SK-N-SH (cell line): ENCODE measurements at regions not wholly inside any gene's neighbourhood (a gene's known extent, or its start where the extent isn't known, plus 50 kb on each side); places are given as distances from the start of the nearest gene placed in this dataset.

Source experiments
- CTCF ChIA-PET: fragments of 300-600, 350-600 bp; formaldehyde crosslinking; extraction: SDS; loops from one replicate; lab custom pipeline; 2021; lab: Yijun Ruan, JAX
- POLR2A ChIA-PET: fragments of 350-600 bp; sonication (Branson Sonifier 250); formaldehyde crosslinking; extraction: SDS; loops from one replicate; lab custom pipeline; 2020; ENCODE audit warnings: antibody characterized with exemption, inconsistent platforms; lab: Yijun Ruan, JAX
- DNase-seq: peaks from one replicate; pipeline ENCODE4 v3.0.0; 2012
- H2AFZ ChIP-seq: fragments of 200-600 bp; sonication (generic); 2 replicates; pipeline ENCODE4 v1.8.1; 2016; ENCODE audit warnings: antibody characterized with exemption, mild to moderate bottlenecking, low read depth
- H3F3A ChIP-seq: fragments of 200-600 bp; sonication (generic); replicated peaks from 2 replicates; pipeline ENCODE3; 2016; ENCODE audit warnings: antibody characterized with exemption, mild to moderate bottlenecking; ENCODE audit not compliant: insufficient read depth
- H3K27ac ChIP-seq, 2 experiments: fragments of 200-500 bp in 1 of 2; fragments of 200-600 bp in 1 of 2; sonication (Bioruptor generic) in 1 of 2; sonication (generic), shearing (Covaris generic) in 1 of 2; 2 replicates each; pipeline versions ENCODE4 v1.5.1 to v1.6.1; 2014 to 2016; ENCODE audit warnings: low read depth in 2 of 2, inconsistent platforms in 1 of 2, low read length in 1 of 2, mild to moderate bottlenecking in 1 of 2, mixed read lengths in 1 of 2
- H3K27me3 ChIP-seq: fragments of 200-600 bp; sonication (generic), shearing (Covaris generic); 2 replicates; pipeline ENCODE4 v1.6.1; 2016; ENCODE audit warnings: mixed run types; ENCODE audit not compliant: insufficient read depth
- H3K36me3 ChIP-seq, 2 experiments: fragments of 200-500 bp in 1 of 2; fragments of 200-600 bp in 1 of 2; sonication (Bioruptor generic) in 1 of 2; sonication (generic) in 1 of 2; replicated peaks in 1 of 2; 2 replicates each; pipeline versions ENCODE3 to v1.5.1; 2014 to 2016; ENCODE audit warnings: low read length in 1 of 2, mild to moderate bottlenecking in 1 of 2; ENCODE audit not compliant: insufficient read depth in 2 of 2, control insufficient read depth in 1 of 2
- H3K4me1 ChIP-seq, 2 experiments: fragments of 200-500 bp in 1 of 2; fragments of 200-600 bp in 1 of 2; sonication (Bioruptor generic) in 1 of 2; sonication (generic), shearing (Covaris generic) in 1 of 2; 2 replicates each; pipeline versions ENCODE4 v1.5.1 to v1.6.1; 2014 to 2016; ENCODE audit warnings: low read depth in 1 of 2, low read length in 1 of 2, mixed run types in 1 of 2; ENCODE audit not compliant: insufficient read depth in 2 of 2, control insufficient read depth in 1 of 2
- H3K4me2 ChIP-seq: fragments of 200-600 bp; sonication (generic), shearing (Covaris generic); 2 replicates; pipeline ENCODE4 v1.6.1; 2017; ENCODE audit warnings: mixed run types
- H3K4me3 ChIP-seq, 2 experiments: fragments of 200-500 bp in 1 of 2; fragments of 200-600 bp in 1 of 2; sonication (Bioruptor generic) in 1 of 2; sonication (generic), shearing (Covaris generic) in 1 of 2; 2 replicates each; pipeline versions ENCODE4 v1.5.1 to v1.8.1; 2014 to 2016; ENCODE audit warnings: low read depth in 2 of 2, inconsistent platforms in 1 of 2, low read length in 1 of 2, mild to moderate bottlenecking in 1 of 2, mixed read lengths in 1 of 2, moderate library complexity in 1 of 2
- H3K79me2 ChIP-seq: fragments of 200-600 bp; sonication (generic); 2 replicates; pipeline ENCODE4 v1.8.1; 2017; ENCODE audit warnings: mild to moderate bottlenecking; ENCODE audit not compliant: insufficient read depth
- H3K9ac ChIP-seq: fragments of 200-600 bp; sonication (generic); 2 replicates; pipeline ENCODE4 v1.6.1; 2017; ENCODE audit warnings: mixed run types
- H3K9me2 ChIP-seq: fragments of 200-600 bp; sonication (generic); 2 replicates; pipeline ENCODE4 v1.6.1; 2017; ENCODE audit warnings: mixed run types
- H3K9me3 ChIP-seq: fragments of 200-600 bp; sonication (generic); 2 replicates; pipeline ENCODE4 v1.6.1; 2017; ENCODE audit warnings: mixed run types, mild to moderate bottlenecking, moderate library complexity
- H4K20me1 ChIP-seq: fragments of 200-600 bp; sonication (generic); 2 replicates; pipeline ENCODE4 v1.6.1; 2017; ENCODE audit warnings: mild to moderate bottlenecking, mixed run types; ENCODE audit not compliant: insufficient read depth
- CHD2 ChIP-seq: fragments of 150-350 bp; IDR thresholded peaks from 2 replicates; pipeline ENCODE4 v1.6.1; 2018; ENCODE audit warnings: low read length; ENCODE audit not compliant: partially characterized antibody
- FOXJ3 ChIP-seq: sonication (generic); formaldehyde crosslinking; IDR thresholded peaks from 2 replicates; pipeline ENCODE4 v1.5.1; 2020; ENCODE audit warnings: mild to moderate bottlenecking, missing genetic modification reagents
- GATA2 ChIP-seq: sonication (generic); formaldehyde crosslinking; IDR thresholded peaks from 2 replicates; pipeline ENCODE4 v1.5.0; 2020; ENCODE audit warnings: mild to moderate bottlenecking, missing genetic modification reagents
- MEF2A ChIP-seq: IDR thresholded peaks from 2 replicates; pipeline ENCODE4 v1.4.0; 2012; ENCODE audit warnings: low read depth, borderline replicate concordance
- MXI1 ChIP-seq: IDR thresholded peaks from 2 replicates; pipeline ENCODE4 v1.6.1; 2012; ENCODE audit warnings: mild to moderate bottlenecking, low read depth, low read length, improper control_type of control experiment
- NRF1 ChIP-seq: IDR thresholded peaks from 2 replicates; pipeline ENCODE4 v1.6.1; 2012; ENCODE audit warnings: low read depth, mild to moderate bottlenecking, low read length
- POLR2AphosphoS5 ChIP-seq: IDR thresholded peaks from 2 replicates; pipeline ENCODE4 v1.6.1; 2012; ENCODE audit warnings: low read depth, low read length
- RAD21 ChIP-seq: IDR thresholded peaks from 2 replicates; pipeline ENCODE4 v1.6.1; 2012; ENCODE audit warnings: mild to moderate bottlenecking, low read length
- RCOR1 ChIP-seq: fragments of 150-350 bp; IDR thresholded peaks from 2 replicates; pipeline ENCODE4 v1.6.1; 2017; ENCODE audit warnings: antibody characterized with exemption, low read length
- RFX5 ChIP-seq: IDR thresholded peaks from 2 replicates; pipeline ENCODE4 v1.6.1; 2012; ENCODE audit warnings: mild to moderate bottlenecking, improper control_type of control experiment, low read length
- SIN3A ChIP-seq: IDR thresholded peaks from 2 replicates; pipeline ENCODE4 v1.6.1; 2012; ENCODE audit warnings: low read depth, mild to moderate bottlenecking, low read length, moderate library complexity, borderline replicate concordance
- SMC3 ChIP-seq: IDR thresholded peaks from 2 replicates; pipeline ENCODE4 v1.6.1; 2012; ENCODE audit warnings: low read depth, low read length, improper control_type of control experiment
- TCF12 ChIP-seq: IDR thresholded peaks from 2 replicates; pipeline ENCODE4 v1.4.0; 2012
- WGBS: methylation state at CpG from one replicate; pipeline ENCODE4 v1.1.6; 2017; ENCODE audit warnings: low lambda C conversion rate; 5-methylcytosine and 5-hydroxymethylcytosine counted together
- TF ChIP-seq, protein P1 (sequence below): IDR thresholded peaks from 2 replicates; pipeline ENCODE4; 2012
- TF ChIP-seq, protein P2 (sequence below): fragments of 200-600 bp; sonication (generic); IDR thresholded peaks from 2 replicates; pipeline ENCODE4 v1.6.1; 2017; ENCODE audit warnings: antibody characterized with exemption, mild to moderate bottlenecking, moderate library complexity
- TF ChIP-seq, protein P3 (sequence below): IDR thresholded peaks from 2 replicates; pipeline ENCODE4 v1.4.0; 2012; ENCODE audit warnings: low read depth, borderline replicate concordance

DNA sequence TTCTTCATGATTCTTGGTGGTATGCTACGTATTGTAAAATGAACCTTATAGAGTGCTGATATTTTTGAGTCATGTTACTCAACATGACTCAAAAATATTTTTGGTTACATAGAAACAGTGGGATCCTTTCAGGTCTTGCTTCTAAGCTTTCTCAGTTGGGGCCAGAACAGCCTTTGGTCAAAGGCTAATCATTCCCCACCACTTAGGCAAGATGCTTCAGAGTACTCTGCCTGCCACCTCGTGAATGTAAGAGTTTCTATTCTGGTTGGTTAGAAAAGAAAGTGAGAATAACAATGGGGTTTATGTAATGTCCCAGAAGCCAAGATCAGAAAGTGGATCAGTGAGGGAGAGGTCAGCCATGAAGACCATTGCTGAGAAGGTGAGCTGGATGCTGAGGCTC is 327.8 kb downstream of the TCERG1L start:
- no peaks in the 10 kb centered on the region for H3K9me2 ChIP-seq
- no peaks in the 10 kb centered on the region for H3K79me2 ChIP-seq
- no peaks in the 10 kb centered on the region for H3K27me3 ChIP-seq
- no peaks in the 10 kb centered on the region for H4K20me1 ChIP-seq
- no peak overlapping the region for H2AFZ ChIP-seq
- H3K9ac ChIP-seq, result no peak overlapping the region
- H3K36me3 ChIP-seq, result no peaks in the 10 kb centered on the region
- 9% methylated on average over 2 of the region's 2 CpGs for WGBS
- no peaks in the 10 kb centered on the region for H3K4me1 ChIP-seq
- H3K9me3 ChIP-seq, result no peaks in the 10 kb centered on the region
- ChIA-PET POLR2A (no interaction called here), CTCF (no interaction called here)
- no peak for TF ChIP-seq MXI1
- TF ChIP-seq POLR2AphosphoS5, result no peak
- TF ChIP-seq CHD2, result no peak
- no peak for TF ChIP-seq SIN3A
- no peak overlapping the region for H3K27ac ChIP-seq
- H3F3A ChIP-seq, result no peaks in the 10 kb centered on the region
- H3K4me3 ChIP-seq, result no peak overlapping the region
- DNase-seq, result no peak
- no peak overlapping the region for H3K4me2 ChIP-seq

- no peaks in the 10 kb centered on the region for H3K36me3 ChIP-seq
- POLR2A ChIA-PET, result no interaction called here
- DNase-seq, result no peak
- 44% methylated on average over 3 of the region's 3 CpGs for WGBS
- CTCF ChIA-PET, result no interaction called here
- TF ChIP-seq FOXJ3 (CRISPR knock-in tag), result no peak
- no peak for TF ChIP-seq RAD21
- TF ChIP-seq, protein P1, sequence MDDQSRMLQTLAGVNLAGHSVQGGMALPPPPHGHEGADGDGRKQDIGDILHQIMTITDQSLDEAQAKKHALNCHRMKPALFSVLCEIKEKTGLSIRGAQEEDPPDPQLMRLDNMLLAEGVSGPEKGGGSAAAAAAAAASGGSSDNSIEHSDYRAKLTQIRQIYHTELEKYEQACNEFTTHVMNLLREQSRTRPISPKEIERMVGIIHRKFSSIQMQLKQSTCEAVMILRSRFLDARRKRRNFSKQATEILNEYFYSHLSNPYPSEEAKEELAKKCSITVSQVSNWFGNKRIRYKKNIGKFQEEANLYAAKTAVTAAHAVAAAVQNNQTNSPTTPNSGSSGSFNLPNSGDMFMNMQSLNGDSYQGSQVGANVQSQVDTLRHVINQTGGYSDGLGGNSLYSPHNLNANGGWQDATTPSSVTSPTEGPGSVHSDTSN, result no peak
- TF ChIP-seq RFX5, result no peak
- no peak for TF ChIP-seq GATA2 (CRISPR knock-in tag)
- no peak for TF ChIP-seq SMC3
- no peak for TF ChIP-seq MEF2A
- TF ChIP-seq RCOR1, result no peak
- TF ChIP-seq NRF1, result no peak
- TF ChIP-seq, protein P2, sequence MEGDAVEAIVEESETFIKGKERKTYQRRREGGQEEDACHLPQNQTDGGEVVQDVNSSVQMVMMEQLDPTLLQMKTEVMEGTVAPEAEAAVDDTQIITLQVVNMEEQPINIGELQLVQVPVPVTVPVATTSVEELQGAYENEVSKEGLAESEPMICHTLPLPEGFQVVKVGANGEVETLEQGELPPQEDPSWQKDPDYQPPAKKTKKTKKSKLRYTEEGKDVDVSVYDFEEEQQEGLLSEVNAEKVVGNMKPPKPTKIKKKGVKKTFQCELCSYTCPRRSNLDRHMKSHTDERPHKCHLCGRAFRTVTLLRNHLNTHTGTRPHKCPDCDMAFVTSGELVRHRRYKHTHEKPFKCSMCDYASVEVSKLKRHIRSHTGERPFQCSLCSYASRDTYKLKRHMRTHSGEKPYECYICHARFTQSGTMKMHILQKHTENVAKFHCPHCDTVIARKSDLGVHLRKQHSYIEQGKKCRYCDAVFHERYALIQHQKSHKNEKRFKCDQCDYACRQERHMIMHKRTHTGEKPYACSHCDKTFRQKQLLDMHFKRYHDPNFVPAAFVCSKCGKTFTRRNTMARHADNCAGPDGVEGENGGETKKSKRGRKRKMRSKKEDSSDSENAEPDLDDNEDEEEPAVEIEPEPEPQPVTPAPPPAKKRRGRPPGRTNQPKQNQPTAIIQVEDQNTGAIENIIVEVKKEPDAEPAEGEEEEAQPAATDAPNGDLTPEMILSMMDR, result no peak
- TF ChIP-seq, protein P3, sequence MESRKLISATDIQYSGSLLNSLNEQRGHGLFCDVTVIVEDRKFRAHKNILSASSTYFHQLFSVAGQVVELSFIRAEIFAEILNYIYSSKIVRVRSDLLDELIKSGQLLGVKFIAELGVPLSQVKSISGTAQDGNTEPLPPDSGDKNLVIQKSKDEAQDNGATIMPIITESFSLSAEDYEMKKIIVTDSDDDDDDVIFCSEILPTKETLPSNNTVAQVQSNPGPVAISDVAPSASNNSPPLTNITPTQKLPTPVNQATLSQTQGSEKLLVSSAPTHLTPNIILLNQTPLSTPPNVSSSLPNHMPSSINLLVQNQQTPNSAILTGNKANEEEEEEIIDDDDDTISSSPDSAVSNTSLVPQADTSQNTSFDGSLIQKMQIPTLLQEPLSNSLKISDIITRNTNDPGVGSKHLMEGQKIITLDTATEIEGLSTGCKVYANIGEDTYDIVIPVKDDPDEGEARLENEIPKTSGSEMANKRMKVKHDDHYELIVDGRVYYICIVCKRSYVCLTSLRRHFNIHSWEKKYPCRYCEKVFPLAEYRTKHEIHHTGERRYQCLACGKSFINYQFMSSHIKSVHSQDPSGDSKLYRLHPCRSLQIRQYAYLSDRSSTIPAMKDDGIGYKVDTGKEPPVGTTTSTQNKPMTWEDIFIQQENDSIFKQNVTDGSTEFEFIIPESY, result no peak
- TF ChIP-seq CHD2, result no peak
- TF ChIP-seq TCF12, result no peak
- no peaks in the 10 kb centered on the region for H3K27me3 ChIP-seq
- H4K20me1 ChIP-seq, result no peaks in the 10 kb centered on the region
- no peaks in the 10 kb centered on the region for H3F3A ChIP-seq
- H3K9me2 ChIP-seq, result no peaks in the 10 kb centered on the region
- no peaks in the 10 kb centered on the region for H3K79me2 ChIP-seq
- no peak overlapping the region for H2AFZ ChIP-seq
- H3K4me2 ChIP-seq, result no peak overlapping the region
- no peaks in the 10 kb centered on the region for H3K9me3 ChIP-seq
- no peak overlapping the region for H3K4me3 ChIP-seq
- H3K4me1 ChIP-seq, result peaks cover 0 to 4% of the 10 kb centered on the region in 2 experiments; a peak in 1 of 4 replicates
- no peak overlapping the region for H3K9ac ChIP-seq
- H3K27ac ChIP-seq, result no peak overlapping the region
These were observed 326.8 kb downstream of the TCERG1L start for GRCh38 chr10:130984686-130985085.
